Caco-2 (cell line): ENCODE measurements at regions not wholly inside any gene's neighbourhood (a gene's known extent, or its start where the extent isn't known, plus 50 kb on each side); places are given as distances from the start of the nearest gene placed in this dataset.

Source experiments
- BruUV-seq: library from RNA; stranded (reverse); fragments of 400-500 nt; replicated peaks from 2 replicates; lab custom pipeline; 2021; lab: Mats Ljungman, UMichigan
- CTCF ChIA-PET: fragments of 300-600 bp; sonication (Branson Sonifier 250); formaldehyde crosslinking; loops from one replicate; lab custom pipeline; 2022; ENCODE audit warnings: antibody characterized with exemption; lab: Charles Lee
- POLR2A ChIA-PET: fragments of 300-600 bp; sonication (Branson Sonifier 250); formaldehyde crosslinking; loops from one replicate; lab custom pipeline; 2022; ENCODE audit warnings: antibody characterized with exemption; lab: Charles Lee
- DNase-seq, 2 experiments: peaks; one replicate each; pipeline versions ENCODE4 v3.0.0 to v3.0.0-alpha.2; 2020 to 2022
- H3K27me3 ChIP-seq: replicated peaks from 2 replicates; pipeline ENCODE4 v1.6.0; 2011; ENCODE audit warnings: low read length; ENCODE audit not compliant: control insufficient read depth, insufficient read depth
- H3K36me3 ChIP-seq: 2 replicates; pipeline ENCODE4 v1.5.1; 2011; ENCODE audit warnings: low read length; ENCODE audit not compliant: control insufficient read depth, insufficient read depth
- H3K4me1 ChIP-seq: fragments of 250-450 bp; sonication (Bioruptor Pico); 2 replicates; pipeline ENCODE4 v1.5.1; 2020; ENCODE audit warnings: mild to moderate bottlenecking
- H3K4me3 ChIP-seq: 2 replicates; pipeline ENCODE4 v1.5.1; 2011; ENCODE audit warnings: low read depth, mild to moderate bottlenecking, control low read depth, low read length
- H3K9me3 ChIP-seq: fragments of 250-450 bp; sonication (Bioruptor Pico); 2 replicates; pipeline ENCODE4 v1.5.1; 2020; ENCODE audit warnings: mild to moderate bottlenecking, moderate library complexity
- H3K27ac Mint-ChIP-seq: one replicate; pipeline ENCODE4 v1.8.0; 2022; ENCODE audit warnings: mixed read lengths; ENCODE audit not compliant: unreplicated experiment
- H3K27me3 Mint-ChIP-seq: one replicate; pipeline ENCODE4 v1.8.0; 2022; ENCODE audit warnings: mixed read lengths; ENCODE audit not compliant: insufficient read depth, unreplicated experiment
- H3K36me3 Mint-ChIP-seq: one replicate; pipeline ENCODE4 v1.8.0; 2022; ENCODE audit warnings: mild to moderate bottlenecking, mixed read lengths; ENCODE audit not compliant: insufficient read depth, unreplicated experiment
- H3K4me1 Mint-ChIP-seq: one replicate; pipeline ENCODE4 v1.8.0; 2022; ENCODE audit warnings: low read depth, mixed read lengths; ENCODE audit not compliant: unreplicated experiment
- H3K4me3 Mint-ChIP-seq: one replicate; pipeline ENCODE4 v1.8.0; 2022; ENCODE audit warnings: mild to moderate bottlenecking, moderate library complexity, mixed read lengths; ENCODE audit not compliant: unreplicated experiment
- H3K9me3 Mint-ChIP-seq: one replicate; pipeline ENCODE4 v1.8.0; 2022; ENCODE audit warnings: mixed read lengths; ENCODE audit not compliant: unreplicated experiment
- CTCF ChIP-seq, 2 experiments: fragments of 200-600 bp in 1 of 2; IDR thresholded peaks; 1 replicate in 1 of 2; 2 replicates in 1 of 2; pipeline versions ENCODE4 v1.5.1 to v1.8.0; 2011 to 2022; ENCODE audit warnings: antibody characterized with exemption in 1 of 2, control low read depth in 1 of 2, inconsistent platforms in 1 of 2, low read depth in 1 of 2, low read length in 1 of 2, mild to moderate bottlenecking in 1 of 2, moderate library complexity in 1 of 2; ENCODE audit not compliant: insufficient read depth in 1 of 2, severe bottlenecking in 1 of 2, unreplicated experiment in 1 of 2
- intact Hi-C: fragments of 100-400 bp; cut with micrococcal nuclease; formaldehyde crosslinking; loops from one replicate; pipeline ENCODE4 v1.10.0; 2022; ENCODE audit not compliant: unreplicated experiment

GRCh38 chr15:62709261-62709660, 333.3 kb upstream of the TPM1 start:
- no peak overlapping the region for H3K27ac Mint-ChIP-seq

GRCh38 chr15:62711691-62712454, 330.7 kb upstream of the TPM1 start:
- Mint-ChIP-seq H3K4me3 (no peak overlapping the region), H3K9me3 (no peaks in the 10 kb centered on the region), H3K27ac (no peak overlapping the region), H3K36me3 (peaks cover 69% of the 10 kb centered on the region), H3K27me3 (no peaks in the 10 kb centered on the region), H3K4me1 (no peaks in the 10 kb centered on the region)
- BruUV-seq, result no TSS peak
- CTCF ChIA-PET, result interaction anchor here (0.6 kb wide), 1 partner anchor 470 kb away, joined by 3 read pairs; no protein-coding TSS in a partner anchor
- no peaks in the 10 kb centered on the region for H3K9me3 ChIP-seq
- peaks cover 4% of the 10 kb centered on the region for H3K36me3 ChIP-seq
- no peaks in the 10 kb centered on the region for H3K27me3 ChIP-seq
- no peak overlapping the region for H3K4me3 ChIP-seq
- no peak for DNase-seq
- no peak for TF ChIP-seq CTCF (IDR thresholded peaks at IDR 0.05; ENCODE audit: insufficient read depth in 1 of 2, low read depth in 1 of 2, low read length in 1 of 2, severe bottlenecking in 1 of 2, unreplicated experiment in 1 of 2)
- intact Hi-C loops, result no loop called here
- no peaks in the 10 kb centered on the region for H3K4me1 ChIP-seq
- POLR2A ChIA-PET, result no interaction called here

More at GRCh38 chr15:62709261-62709660, 333.3 kb upstream of the TPM1 start:
- no peaks in the 10 kb centered on the region for H3K4me1 Mint-ChIP-seq
- no peaks in the 10 kb centered on the region for H3K9me3 Mint-ChIP-seq
- no TSS peak for BruUV-seq
- H3K27me3 Mint-ChIP-seq, result no peaks in the 10 kb centered on the region
- no peak for DNase-seq
- H3K4me1 ChIP-seq, result no peaks in the 10 kb centered on the region
- POLR2A ChIA-PET, result no interaction called here
- H3K36me3 ChIP-seq, result peaks cover 4% of the 10 kb centered on the region
- CTCF ChIA-PET, result no interaction called here
- intact Hi-C loops, result no loop called here
- no peaks in the 10 kb centered on the region for H3K27me3 ChIP-seq
- TF ChIP-seq CTCF (IDR thresholded peaks at IDR 0.05; ENCODE audit: insufficient read depth in 1 of 2, low read depth in 1 of 2, low read length in 1 of 2, severe bottlenecking in 1 of 2, unreplicated experiment in 1 of 2), result no peak
- peaks cover 61% of the 10 kb centered on the region for H3K36me3 Mint-ChIP-seq
- no peaks in the 10 kb centered on the region for H3K9me3 ChIP-seq
- H3K4me3 ChIP-seq, result no peak overlapping the region
- H3K4me3 Mint-ChIP-seq, result no peak overlapping the region

- no peak overlapping the region for H3K4me3 ChIP-seq
- BruUV-seq, result no TSS peak
- H3K27me3 ChIP-seq, result no peaks in the 10 kb centered on the region
- peaks cover 5% of the 10 kb centered on the region for H3K36me3 ChIP-seq
- H3K27ac Mint-ChIP-seq, result no peak overlapping the region
- DNase-seq, result no peak
- peaks cover 69% of the 10 kb centered on the region for H3K36me3 Mint-ChIP-seq
- no peaks in the 10 kb centered on the region for H3K9me3 ChIP-seq
- no peak for TF ChIP-seq CTCF (IDR thresholded peaks at IDR 0.05; ENCODE audit: insufficient read depth in 1 of 2, low read depth in 1 of 2, low read length in 1 of 2, severe bottlenecking in 1 of 2, unreplicated experiment in 1 of 2)
- ChIA-PET POLR2A (no interaction called here), CTCF (interaction anchor here (0.6 kb wide), 1 partner anchor 470 kb away, joined by 3 read pairs; no protein-coding TSS in a partner anchor)
- H3K4me1 Mint-ChIP-seq, result no peaks in the 10 kb centered on the region
- H3K9me3 Mint-ChIP-seq, result no peaks in the 10 kb centered on the region
- intact Hi-C loops, result no loop called here
- no peaks in the 10 kb centered on the region for H3K4me1 ChIP-seq
- no peak overlapping the region for H3K4me3 Mint-ChIP-seq
- H3K27me3 Mint-ChIP-seq, result no peaks in the 10 kb centered on the region
Observed at GRCh38 chr15:62712455-62712839, 330.1 kb upstream of the TPM1 start.
